ENCODE measurements at regions not wholly inside any gene's neighbourhood (a gene's known extent, or its start where the extent isn't known, plus 50 kb on each side); places are given as distances from the start of the nearest gene placed in this dataset.

- 94% methylated on average over 3 of the region's 5 CpGs for WGBS (ENCODE audit: insufficient coverage)
- Histone ChIP-seq H3K36me3 (ENCODE audit: control insufficient read depth in 4 of 4, insufficient read depth in 4 of 4, low read length in 3 of 4) (no peaks in the 10 kb centered on the region), H3K27me3 (replicated peaks in 2 of 5; ENCODE audit: control insufficient read depth in 4 of 5, insufficient read depth in 5 of 5, low read length in 4 of 5) (no peaks in the 10 kb centered on the region), H3K4me1 (ENCODE audit: control extremely low read depth in 1 of 4, control insufficient read depth in 4 of 4, insufficient read depth in 4 of 4, low read length in 3 of 4) (peaks cover 10 to 36% (median 24%) of the 10 kb centered on the region in 4 experiments), H3K27ac (ENCODE audit: insufficient read depth in 1 of 2, low read depth in 1 of 2, low read length in 2 of 2, poor library complexity in 1 of 2, severe bottlenecking in 2 of 2) (no peak overlapping the region), H3K9me3 (ENCODE audit: control extremely low read depth in 1 of 5, control insufficient read depth in 4 of 5, insufficient read depth in 2 of 5, low read depth in 1 of 5, low read length in 4 of 5) (no peaks in the 10 kb centered on the region), H3K4me3 (ENCODE audit: control insufficient read depth in 1 of 7, extremely low read depth in 1 of 7, insufficient read depth in 4 of 7, low read depth in 2 of 7, low read length in 6 of 7) (no peak overlapping the region)
- ChIA-PET POLR2A (no interaction called here), CTCF (interaction anchor here (1.0 to 1.8 kb wide), 4 partner anchors 44 to 90 kb away, joined by 3 to 5 read pairs (median 4); no protein-coding TSS in a partner anchor)
- DNase-seq: no peak
Observed at GRCh38 chr20:53826597-53827291, 233.1 kb upstream of the ZNF217 start.

- no peaks in the 10 kb centered on the region for H3K9me3 ChIP-seq (ENCODE audit: control extremely low read depth in 1 of 5, control insufficient read depth in 4 of 5, insufficient read depth in 2 of 5, low read depth in 1 of 5, low read length in 4 of 5)
- no CpG with 5 or more reads among the region's 2 CpGs for WGBS (ENCODE audit: insufficient coverage)
- no peaks in the 10 kb centered on the region for H3K27me3 ChIP-seq (replicated peaks in 2 of 5; ENCODE audit: control insufficient read depth in 4 of 5, insufficient read depth in 5 of 5, low read length in 4 of 5)
- H3K36me3 ChIP-seq (ENCODE audit: control insufficient read depth in 4 of 4, insufficient read depth in 4 of 4, low read length in 3 of 4): no peaks in the 10 kb centered on the region
- CTCF ChIA-PET: interaction anchor here (1.1 kb wide), 1 partner anchor 90 kb away, joined by 3 read pairs; no protein-coding TSS in a partner anchor
- POLR2A ChIA-PET: no interaction called here
- H3K4me1 ChIP-seq (ENCODE audit: control extremely low read depth in 1 of 4, control insufficient read depth in 4 of 4, insufficient read depth in 4 of 4, low read length in 3 of 4): peaks cover 10 to 36% (median 24%) of the 10 kb centered on the region in 4 experiments
- H3K4me3 ChIP-seq (ENCODE audit: control insufficient read depth in 1 of 7, extremely low read depth in 1 of 7, insufficient read depth in 4 of 7, low read depth in 2 of 7, low read length in 6 of 7): no peak overlapping the region
- H3K27ac ChIP-seq (ENCODE audit: insufficient read depth in 1 of 2, low read depth in 1 of 2, low read length in 2 of 2, poor library complexity in 1 of 2, severe bottlenecking in 2 of 2): no peak overlapping the region
- no peak for DNase-seq
Observed at GRCh38 chr20:53826090-53826489, 232.5 kb upstream of the ZNF217 start.

GRCh38 chr20:53825282-53825681 lies 231.6 kb upstream of the ZNF217 start:
- Histone ChIP-seq H3K4me3 (ENCODE audit: control insufficient read depth in 1 of 7, extremely low read depth in 1 of 7, insufficient read depth in 4 of 7, low read depth in 2 of 7, low read length in 6 of 7) (no peak overlapping the region), H3K27me3 (replicated peaks in 2 of 5; ENCODE audit: control insufficient read depth in 4 of 5, insufficient read depth in 5 of 5, low read length in 4 of 5) (no peaks in the 10 kb centered on the region), H3K4me1 (ENCODE audit: control extremely low read depth in 1 of 4, control insufficient read depth in 4 of 4, insufficient read depth in 4 of 4, low read length in 3 of 4) (peaks cover 10 to 32% (median 21%) of the 10 kb centered on the region in 4 experiments), H3K27ac (ENCODE audit: insufficient read depth in 1 of 2, low read depth in 1 of 2, low read length in 2 of 2, poor library complexity in 1 of 2, severe bottlenecking in 2 of 2) (no peak overlapping the region), H3K36me3 (ENCODE audit: control insufficient read depth in 4 of 4, insufficient read depth in 4 of 4, low read length in 3 of 4) (no peaks in the 10 kb centered on the region), H3K9me3 (ENCODE audit: control extremely low read depth in 1 of 5, control insufficient read depth in 4 of 5, insufficient read depth in 2 of 5, low read depth in 1 of 5, low read length in 4 of 5) (no peaks in the 10 kb centered on the region)
- ChIA-PET POLR2A (interaction anchor here (0.5 kb wide), 1 partner anchor 14 kb away, joined by 3 read pairs; no protein-coding TSS in a partner anchor), CTCF (interaction anchor here (0.7 to 1.1 kb wide), 2 partner anchors 8 to 18 kb away, joined by 3 read pairs; no protein-coding TSS in a partner anchor)
- no peak for DNase-seq
- no CpG with 5 or more reads among the region's 4 CpGs for WGBS (ENCODE audit: insufficient coverage)

- POLR2A ChIA-PET: interaction anchor here (0.5 to 0.6 kb wide), 2 partner anchors 14 to 91 kb away, joined by 3 read pairs; no protein-coding TSS in a partner anchor
- Histone ChIP-seq H3K4me3 (ENCODE audit: control insufficient read depth in 1 of 7, extremely low read depth in 1 of 7, insufficient read depth in 4 of 7, low read depth in 2 of 7, low read length in 6 of 7) (no peak overlapping the region), H3K4me1 (ENCODE audit: control extremely low read depth in 1 of 4, control insufficient read depth in 4 of 4, insufficient read depth in 4 of 4, low read length in 3 of 4) (peaks cover 10 to 27% (median 18%) of the 10 kb centered on the region in 4 experiments), H3K36me3 (ENCODE audit: control insufficient read depth in 4 of 4, insufficient read depth in 4 of 4, low read length in 3 of 4) (no peaks in the 10 kb centered on the region), H3K9me3 (ENCODE audit: control extremely low read depth in 1 of 5, control insufficient read depth in 4 of 5, insufficient read depth in 2 of 5, low read depth in 1 of 5, low read length in 4 of 5) (no peaks in the 10 kb centered on the region), H3K27ac (ENCODE audit: insufficient read depth in 1 of 2, low read depth in 1 of 2, low read length in 2 of 2, poor library complexity in 1 of 2, severe bottlenecking in 2 of 2) (no peak overlapping the region), H3K27me3 (replicated peaks in 2 of 5; ENCODE audit: control insufficient read depth in 4 of 5, insufficient read depth in 5 of 5, low read length in 4 of 5) (no peaks in the 10 kb centered on the region)
- CTCF ChIA-PET: interaction anchor here (0.5 to 1.1 kb wide), 2 partner anchors 18 to 38 kb away, joined by 3 read pairs; no protein-coding TSS in a partner anchor
- WGBS (ENCODE audit: insufficient coverage): 100% methylated on average over 3 of the region's 4 CpGs
- DNase-seq: no peak
Observed at GRCh38 chr20:53824779-53825178, 231.1 kb upstream of the ZNF217 start.

- H3K4me1 ChIP-seq (ENCODE audit: control extremely low read depth in 1 of 4, control insufficient read depth in 4 of 4, insufficient read depth in 4 of 4, low read length in 3 of 4): peaks cover under 1 to 12% (median 4%) of the 10 kb centered on the region in 4 experiments
- 99% methylated on average over 5 of the region's 6 CpGs for WGBS (ENCODE audit: insufficient coverage)
- no peak overlapping the region for H3K27ac ChIP-seq (ENCODE audit: insufficient read depth in 1 of 2, low read depth in 1 of 2, low read length in 2 of 2, poor library complexity in 1 of 2, severe bottlenecking in 2 of 2)
- ChIA-PET CTCF (interaction anchor here (0.9 kb wide), 1 partner anchor 74 kb away, joined by 3 read pairs; no protein-coding TSS in a partner anchor), POLR2A (no interaction called here)
- H3K27me3 ChIP-seq (replicated peaks in 2 of 5; ENCODE audit: control insufficient read depth in 4 of 5, insufficient read depth in 5 of 5, low read length in 4 of 5): no peaks in the 10 kb centered on the region
- H3K36me3 ChIP-seq (ENCODE audit: control insufficient read depth in 4 of 4, insufficient read depth in 4 of 4, low read length in 3 of 4): no peaks in the 10 kb centered on the region
- H3K9me3 ChIP-seq (ENCODE audit: control extremely low read depth in 1 of 5, control insufficient read depth in 4 of 5, insufficient read depth in 2 of 5, low read depth in 1 of 5, low read length in 4 of 5): peaks cover 0 to 3% (median 2%) of the 10 kb centered on the region in 5 experiments
- no peak overlapping the region for H3K4me3 ChIP-seq (ENCODE audit: control insufficient read depth in 1 of 7, extremely low read depth in 1 of 7, insufficient read depth in 4 of 7, low read depth in 2 of 7, low read length in 6 of 7)
- DNase-seq: no peak
Observed at GRCh38 chr20:53823121-53823764, 229.6 kb upstream of the ZNF217 start.

- Histone ChIP-seq H3K36me3 (ENCODE audit: control insufficient read depth in 4 of 4, insufficient read depth in 4 of 4, low read length in 3 of 4) (no peaks in the 10 kb centered on the region), H3K4me3 (ENCODE audit: control insufficient read depth in 1 of 7, extremely low read depth in 1 of 7, insufficient read depth in 4 of 7, low read depth in 2 of 7, low read length in 6 of 7) (no peak overlapping the region), H3K4me1 (ENCODE audit: control extremely low read depth in 1 of 4, control insufficient read depth in 4 of 4, insufficient read depth in 4 of 4, low read length in 3 of 4) (peaks cover 0 to 10% (median 0%) of the 10 kb centered on the region in 4 experiments), H3K27ac (ENCODE audit: insufficient read depth in 1 of 2, low read depth in 1 of 2, low read length in 2 of 2, poor library complexity in 1 of 2, severe bottlenecking in 2 of 2) (no peak overlapping the region), H3K27me3 (replicated peaks in 2 of 5; ENCODE audit: control insufficient read depth in 4 of 5, insufficient read depth in 5 of 5, low read length in 4 of 5) (no peaks in the 10 kb centered on the region), H3K9me3 (ENCODE audit: control extremely low read depth in 1 of 5, control insufficient read depth in 4 of 5, insufficient read depth in 2 of 5, low read depth in 1 of 5, low read length in 4 of 5) (peaks cover 0 to 3% (median 2%) of the 10 kb centered on the region in 5 experiments)
- ChIA-PET CTCF (no interaction called here), POLR2A (no interaction called here)
- no peak for DNase-seq
- WGBS (ENCODE audit: insufficient coverage): 98% methylated on average over 4 of the region's 5 CpGs
Observed at GRCh38 chr20:53822534-53822933, 228.9 kb upstream of the ZNF217 start.

GRCh38 chr20:53819973-53820451 lies 226.4 kb upstream of the ZNF217 start:
- CTCF ChIA-PET: interaction anchor here (0.8 kb wide), 1 partner anchor 56 kb away, joined by 3 read pairs; no protein-coding TSS in a partner anchor
- POLR2A ChIA-PET: no interaction called here
- 98% methylated on average over 5 of the region's 7 CpGs for WGBS (ENCODE audit: insufficient coverage)
- DNase-seq: no peak
- H3K4me3 ChIP-seq (ENCODE audit: control insufficient read depth in 1 of 7, extremely low read depth in 1 of 7, insufficient read depth in 4 of 7, low read depth in 2 of 7, low read length in 6 of 7): no peak overlapping the region
- H3K36me3 ChIP-seq (ENCODE audit: control insufficient read depth in 4 of 4, insufficient read depth in 4 of 4, low read length in 3 of 4): no peaks in the 10 kb centered on the region
- H3K27ac ChIP-seq (ENCODE audit: insufficient read depth in 1 of 2, low read depth in 1 of 2, low read length in 2 of 2, poor library complexity in 1 of 2, severe bottlenecking in 2 of 2): no peak overlapping the region
- H3K27me3 ChIP-seq (replicated peaks in 2 of 5; ENCODE audit: control insufficient read depth in 4 of 5, insufficient read depth in 5 of 5, low read length in 4 of 5): no peaks in the 10 kb centered on the region
- peaks cover 0 to 3% (median 2%) of the 10 kb centered on the region in 5 experiments for H3K9me3 ChIP-seq (ENCODE audit: control extremely low read depth in 1 of 5, control insufficient read depth in 4 of 5, insufficient read depth in 2 of 5, low read depth in 1 of 5, low read length in 4 of 5)
- no peaks in the 10 kb centered on the region for H3K4me1 ChIP-seq (ENCODE audit: control extremely low read depth in 1 of 4, control insufficient read depth in 4 of 4, insufficient read depth in 4 of 4, low read length in 3 of 4)
